Keratinocyte (primary cell): ENCODE measurements at regions not wholly inside any gene's neighbourhood (a gene's known extent, or its start where the extent isn't known, plus 50 kb on each side); places are given as distances from the start of the nearest gene placed in this dataset.

Experiments used
- DNase-seq: peaks from one replicate; pipeline ENCODE4 v3.0.0-alpha.2; 2011; ENCODE audit warnings: low read depth, missing footprints, low spot score
- FAIRE-seq: peaks from 2 replicates; lab custom pipeline; 2011; peaks lifted over from hg19 to GRCh38; lab: Jason Lieb, UNC
- H2AFZ ChIP-seq: 2 replicates; pipeline ENCODE4 v1.6.0; 2012; ENCODE audit warnings: low read length, control low read depth, inconsistent platforms; ENCODE audit not compliant: control insufficient read depth
- H3K27ac ChIP-seq: 2 replicates; pipeline ENCODE4 v1.5.1; 2011; ENCODE audit warnings: low read length; ENCODE audit not compliant: control insufficient read depth, insufficient read depth
- H3K27me3 ChIP-seq: 3 replicates; pipeline ENCODE4 v1.6.0; 2011; ENCODE audit warnings: low read length; ENCODE audit not compliant: control insufficient read depth, insufficient read depth; ENCODE audit errors: extremely low read depth
- H3K36me3 ChIP-seq, 2 experiments: 2 replicates in 1 of 2; 3 replicates in 1 of 2; pipeline ENCODE4 v1.5.1; 2011; ENCODE audit warnings: low read length in 2 of 2, mild to moderate bottlenecking in 1 of 2; ENCODE audit not compliant: control insufficient read depth in 2 of 2, insufficient read depth in 2 of 2; ENCODE audit errors: extremely low read depth in 1 of 2
- H3K4me1 ChIP-seq: 3 replicates; pipeline ENCODE4 v1.5.1; 2011; ENCODE audit warnings: low read length; ENCODE audit not compliant: control insufficient read depth, insufficient read depth; ENCODE audit errors: extremely low read depth
- H3K4me2 ChIP-seq: 3 replicates; pipeline ENCODE4 v1.6.0; 2011; ENCODE audit warnings: low read depth, low read length; ENCODE audit not compliant: control insufficient read depth, insufficient read depth; ENCODE audit errors: extremely low read depth
- H3K4me3 ChIP-seq, 3 experiments: fragments of 200-600 bp in 1 of 3; sonication (generic) in 1 of 3; 2 replicates in 2 of 3; 3 replicates in 1 of 3; pipeline ENCODE4 v1.5.1; 2011 to 2016; ENCODE audit warnings: low read length in 3 of 3, mild to moderate bottlenecking in 3 of 3, control low read depth in 2 of 3, inconsistent platforms in 1 of 3, low read depth in 1 of 3, mixed read lengths in 1 of 3, mixed run types in 1 of 3, moderate library complexity in 1 of 3; ENCODE audit not compliant: control insufficient read depth in 2 of 3, insufficient read depth in 2 of 3; ENCODE audit errors: extremely low read depth in 1 of 3
- H3K79me2 ChIP-seq: 2 replicates; pipeline ENCODE4 v1.6.0; 2012; ENCODE audit warnings: low read length; ENCODE audit not compliant: control insufficient read depth, insufficient read depth
- H3K9ac ChIP-seq: 3 replicates; pipeline ENCODE4 v1.6.0; 2011; ENCODE audit warnings: low read length; ENCODE audit not compliant: control insufficient read depth, insufficient read depth; ENCODE audit errors: extremely low read depth
- H3K9me1 ChIP-seq: 3 replicates; pipeline ENCODE4 v1.6.0; 2011; ENCODE audit warnings: low read length; ENCODE audit not compliant: control insufficient read depth, insufficient read depth; ENCODE audit errors: extremely low read depth
- H3K9me3 ChIP-seq: 2 replicates; pipeline ENCODE4 v1.5.1; 2012; ENCODE audit warnings: low read depth, low read length; ENCODE audit not compliant: control insufficient read depth
- H4K20me1 ChIP-seq: 3 replicates; pipeline ENCODE4 v1.6.0; 2011; ENCODE audit warnings: low read length; ENCODE audit not compliant: control insufficient read depth, insufficient read depth; ENCODE audit errors: extremely low read depth
- EZH2 ChIP-seq: IDR thresholded peaks from one replicate; pipeline ENCODE4 v1.6.1; 2012; ENCODE audit warnings: inconsistent platforms, mild to moderate bottlenecking, low read length, moderate library complexity
- dilution Hi-C: fragments of 300-500 bp; cut with MboI; formaldehyde crosslinking; loops from one replicate; pipeline ENCODE4 v1.7.0; 2020; ENCODE audit warnings: low sequenced_read_pairs; ENCODE audit not compliant: extremely low pct_ligation_motif_present
- TF ChIP-seq, protein P1 (sequence below), 3 experiments: IDR thresholded peaks in 1 of 3; conservative IDR thresholded peaks in 1 of 3; optimal IDR thresholded peaks in 1 of 3; 2 replicates in 2 of 3; 3 replicates in 1 of 3; pipeline versions ENCODE3 to v1.5.1; 2011; ENCODE audit warnings: low read length in 3 of 3, mild to moderate bottlenecking in 3 of 3, moderate library complexity in 2 of 3, control low read depth in 1 of 3, inconsistent platforms in 1 of 3; ENCODE audit not compliant: insufficient read depth in 2 of 3; ENCODE audit errors: extremely low read depth in 1 of 3

DNA sequence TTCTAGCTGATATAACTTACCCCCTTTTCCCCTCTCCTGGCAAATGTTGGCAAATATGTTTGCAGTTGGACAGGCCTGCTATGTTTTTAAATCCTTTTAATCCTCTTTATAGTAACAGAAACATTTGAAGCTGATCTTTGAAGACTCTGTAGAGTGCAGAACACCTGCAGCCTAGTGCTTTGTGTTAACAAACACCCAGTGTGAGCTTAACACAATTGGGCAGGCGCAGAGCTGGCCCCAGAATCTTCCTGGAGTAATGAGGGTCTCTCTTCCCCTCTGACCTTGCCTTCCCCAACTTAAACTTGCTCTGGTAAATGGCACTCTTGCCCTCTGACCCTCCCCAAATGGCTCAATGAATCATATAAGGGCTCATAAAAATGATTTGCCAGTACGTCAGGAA lies 247.9 kb upstream of the LYPLAL1 start:
- no peaks in the 10 kb centered on the region for H3K36me3 ChIP-seq
- H3K4me2 ChIP-seq, result no peak overlapping the region
- no peak overlapping the region for H3K27ac ChIP-seq
- H3K9me1 ChIP-seq, result no peaks in the 10 kb centered on the region
- H3K9me3 ChIP-seq, result no peaks in the 10 kb centered on the region
- H4K20me1 ChIP-seq, result no peaks in the 10 kb centered on the region
- no peaks in the 10 kb centered on the region for H3K79me2 ChIP-seq
- no peak for FAIRE-seq
- dilution Hi-C loops, result no loop called here
- H3K27me3 ChIP-seq, result no peaks in the 10 kb centered on the region
- H2AFZ ChIP-seq, result no peak overlapping the region
- H3K4me1 ChIP-seq, result no peaks in the 10 kb centered on the region
- H3K4me3 ChIP-seq, result no peak overlapping the region
- TF ChIP-seq, protein P1, sequence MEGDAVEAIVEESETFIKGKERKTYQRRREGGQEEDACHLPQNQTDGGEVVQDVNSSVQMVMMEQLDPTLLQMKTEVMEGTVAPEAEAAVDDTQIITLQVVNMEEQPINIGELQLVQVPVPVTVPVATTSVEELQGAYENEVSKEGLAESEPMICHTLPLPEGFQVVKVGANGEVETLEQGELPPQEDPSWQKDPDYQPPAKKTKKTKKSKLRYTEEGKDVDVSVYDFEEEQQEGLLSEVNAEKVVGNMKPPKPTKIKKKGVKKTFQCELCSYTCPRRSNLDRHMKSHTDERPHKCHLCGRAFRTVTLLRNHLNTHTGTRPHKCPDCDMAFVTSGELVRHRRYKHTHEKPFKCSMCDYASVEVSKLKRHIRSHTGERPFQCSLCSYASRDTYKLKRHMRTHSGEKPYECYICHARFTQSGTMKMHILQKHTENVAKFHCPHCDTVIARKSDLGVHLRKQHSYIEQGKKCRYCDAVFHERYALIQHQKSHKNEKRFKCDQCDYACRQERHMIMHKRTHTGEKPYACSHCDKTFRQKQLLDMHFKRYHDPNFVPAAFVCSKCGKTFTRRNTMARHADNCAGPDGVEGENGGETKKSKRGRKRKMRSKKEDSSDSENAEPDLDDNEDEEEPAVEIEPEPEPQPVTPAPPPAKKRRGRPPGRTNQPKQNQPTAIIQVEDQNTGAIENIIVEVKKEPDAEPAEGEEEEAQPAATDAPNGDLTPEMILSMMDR (optimal IDR thresholded peaks at IDR 0.05 in 1 of 3, IDR thresholded peaks at IDR 0.05 in 1 of 3, conservative IDR thresholded peaks at IDR 0.05 in 1 of 3; ENCODE audit: extremely low read depth in 1 of 3, insufficient read depth in 2 of 3, low read length in 3 of 3), result no peak
- TF ChIP-seq EZH2, result no peak
- no peak for DNase-seq
- H3K9ac ChIP-seq, result no peak overlapping the region

GRCh38 chr1:218926631-218927030 lies 247.0 kb upstream of the LYPLAL1 start:
- H3K27me3 ChIP-seq, result no peaks in the 10 kb centered on the region
- H3K4me2 ChIP-seq, result no peak overlapping the region
- H3K9ac ChIP-seq, result no peak overlapping the region
- no peak overlapping the region for H3K4me3 ChIP-seq
- FAIRE-seq (no peak), DNase-seq (no peak)
- no peaks in the 10 kb centered on the region for H4K20me1 ChIP-seq
- no peak for TF ChIP-seq EZH2
- H3K27ac ChIP-seq, result no peak overlapping the region
- no peaks in the 10 kb centered on the region for H3K9me3 ChIP-seq
- H3K4me1 ChIP-seq, result no peaks in the 10 kb centered on the region
- dilution Hi-C loops, result no loop called here
- no peaks in the 10 kb centered on the region for H3K36me3 ChIP-seq
- H2AFZ ChIP-seq, result no peak overlapping the region
- no peaks in the 10 kb centered on the region for H3K79me2 ChIP-seq
- H3K9me1 ChIP-seq, result no peaks in the 10 kb centered on the region

DNA sequence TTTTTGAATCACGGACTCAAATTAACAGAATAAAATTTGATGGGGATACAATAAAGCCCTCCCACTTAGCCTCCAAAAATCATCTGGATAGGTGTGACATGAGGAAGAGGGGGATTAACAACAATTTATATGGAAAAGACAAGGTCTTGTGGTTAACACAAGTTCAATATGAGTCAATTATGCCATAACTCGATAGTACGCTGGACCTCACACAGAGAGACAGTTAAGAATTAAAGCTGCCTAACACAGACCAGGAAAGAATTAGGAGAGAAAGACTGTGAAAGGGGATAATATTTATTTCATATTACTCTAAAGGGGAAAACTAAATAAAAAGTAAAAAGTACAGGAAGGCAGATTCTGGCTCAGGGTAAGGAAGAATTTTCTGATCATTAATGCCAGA lies 243.7 kb upstream of the LYPLAL1 start:
- H2AFZ ChIP-seq, result no peak overlapping the region
- no peak overlapping the region for H3K4me2 ChIP-seq
- no peak overlapping the region for H3K27ac ChIP-seq
- H3K79me2 ChIP-seq, result no peaks in the 10 kb centered on the region
- no peaks in the 10 kb centered on the region for H3K4me1 ChIP-seq
- H3K9ac ChIP-seq, result no peak overlapping the region
- TF ChIP-seq, protein P1 (optimal IDR thresholded peaks at IDR 0.05 in 1 of 3, IDR thresholded peaks at IDR 0.05 in 1 of 3, conservative IDR thresholded peaks at IDR 0.05 in 1 of 3; ENCODE audit: extremely low read depth in 1 of 3, insufficient read depth in 2 of 3, low read length in 3 of 3), result no peak
- TF ChIP-seq EZH2, result no peak
- no peaks in the 10 kb centered on the region for H3K27me3 ChIP-seq
- H3K9me3 ChIP-seq, result no peaks in the 10 kb centered on the region
- no peaks in the 10 kb centered on the region for H3K9me1 ChIP-seq
- no peaks in the 10 kb centered on the region for H3K36me3 ChIP-seq
- H4K20me1 ChIP-seq, result no peaks in the 10 kb centered on the region
- FAIRE-seq (no peak), DNase-seq (no peak)
- dilution Hi-C loops, result no loop called here
- no peak overlapping the region for H3K4me3 ChIP-seq
